ENCODE measurements at regions not wholly inside any gene's neighbourhood (a gene's known extent, or its start where the extent isn't known, plus 50 kb on each side); places are given as distances from the start of the nearest gene placed in this dataset.
"Not testable (repeated sequence)": the region's sequence is repeated elsewhere in the genome, so short reads cannot be mapped to it uniquely, and the experiment has no call there.

- DNase-seq = no peak
Measured at GRCh38 chr3:109920749-109921148, 583.4 kb upstream of the DPPA4 start.

GRCh38 chr3:109921509-109921908 lies 584.2 kb upstream of the DPPA4 start:
- DNase-seq = no peak

GRCh38 chr3:109922856-109923255 lies 585.5 kb upstream of the DPPA4 start:
- no peak for DNase-seq

GRCh38 chr3:109923431-109923830 lies 586.1 kb upstream of the DPPA4 start:
- DNase-seq = no peak

GRCh38 chr3:109924196-109924595 lies 586.9 kb upstream of the DPPA4 start:
- no peak for DNase-seq

GRCh38 chr3:109926376-109926775 lies 589.0 kb upstream of the DPPA4 start:
- DNase-seq = no peak

GRCh38 chr3:109927161-109927560 lies 589.8 kb upstream of the DPPA4 start:
- DNase-seq = no peak

- DNase-seq = no peak
Measured at GRCh38 chr3:109927726-109928125, 590.4 kb upstream of the DPPA4 start.

- DNase-seq = no peak
Measured at GRCh38 chr3:109930582-109930981, 593.2 kb upstream of the DPPA4 start.

- no peak for DNase-seq
Measured at GRCh38 chr3:109933576-109933975, 596.2 kb upstream of the DPPA4 start.

GRCh38 chr3:109939817-109940216 lies 602.5 kb upstream of the DPPA4 start:
- DNase-seq = no peak

- DNase-seq = no peak
Measured at GRCh38 chr3:109943181-109943580, 605.8 kb upstream of the DPPA4 start.

- DNase-seq = no peak
Measured at GRCh38 chr3:109944836-109945235, 607.5 kb upstream of the DPPA4 start.

GRCh38 chr3:109952924-109953323 lies 615.6 kb upstream of the DPPA4 start:
- DNase-seq = no peak

- no peak for DNase-seq
Measured at GRCh38 chr3:109963831-109964230, 626.5 kb upstream of the DPPA4 start.

GRCh38 chr3:109973733-109974132 lies 636.4 kb upstream of the DPPA4 start:
- DNase-seq = no peak

- no peak for DNase-seq
Measured at GRCh38 chr3:109977897-109978296, 640.6 kb upstream of the DPPA4 start.

GRCh38 chr3:109982201-109982600 lies 644.9 kb upstream of the DPPA4 start:
- no peak for DNase-seq

- DNase-seq = no peak
Measured at GRCh38 chr3:109984976-109985375, 647.6 kb upstream of the DPPA4 start.

GRCh38 chr3:109985943-109986555 lies 648.7 kb upstream of the DPPA4 start:
- DNase-seq = no peak

GRCh38 chr3:109994853-109995252 lies 657.5 kb upstream of the DPPA4 start:
- no peak for DNase-seq

- no peak for DNase-seq
Measured at GRCh38 chr3:109995377-109995776, 658.0 kb upstream of the DPPA4 start.

GRCh38 chr3:110001905-110002304 lies 664.6 kb upstream of the DPPA4 start:
- not testable (repeated sequence) for DNase-seq

GRCh38 chr3:110006913-110007312 lies 669.6 kb upstream of the DPPA4 start:
- no peak for DNase-seq

GRCh38 chr3:110015231-110015963 lies 678.1 kb upstream of the DPPA4 start:
- DNase-seq = no peak

Data from CD4-positive, alpha-beta T cell treated with Interleukin-12 subunit alpha and Interleukin-12 subunit beta, for 1 hour (primary cell).